Stimulated activated CD4-positive, alpha-beta T cell treated with anti-CD3 and anti-CD28 coated beads, Interleukin-12 subunit alpha, Interleukin-12 subunit beta, amount 100 ng/mL, for 24 hours (primary cell): ENCODE measurements at regions not wholly inside any gene's neighbourhood (a gene's known extent, or its start where the extent isn't known, plus 50 kb on each side); places are given as distances from the start of the nearest gene placed in this dataset.
"Not testable (repeated sequence)": the region's sequence is repeated elsewhere in the genome, so short reads cannot be mapped to it uniquely, and the experiment has no call there.

Experiments used
- DNase-seq, 2 experiments: peaks; one replicate each; pipeline ENCODE4 v3.0.0-alpha.2; 2020; ENCODE audit warnings: low read depth in 2 of 2

DNA sequence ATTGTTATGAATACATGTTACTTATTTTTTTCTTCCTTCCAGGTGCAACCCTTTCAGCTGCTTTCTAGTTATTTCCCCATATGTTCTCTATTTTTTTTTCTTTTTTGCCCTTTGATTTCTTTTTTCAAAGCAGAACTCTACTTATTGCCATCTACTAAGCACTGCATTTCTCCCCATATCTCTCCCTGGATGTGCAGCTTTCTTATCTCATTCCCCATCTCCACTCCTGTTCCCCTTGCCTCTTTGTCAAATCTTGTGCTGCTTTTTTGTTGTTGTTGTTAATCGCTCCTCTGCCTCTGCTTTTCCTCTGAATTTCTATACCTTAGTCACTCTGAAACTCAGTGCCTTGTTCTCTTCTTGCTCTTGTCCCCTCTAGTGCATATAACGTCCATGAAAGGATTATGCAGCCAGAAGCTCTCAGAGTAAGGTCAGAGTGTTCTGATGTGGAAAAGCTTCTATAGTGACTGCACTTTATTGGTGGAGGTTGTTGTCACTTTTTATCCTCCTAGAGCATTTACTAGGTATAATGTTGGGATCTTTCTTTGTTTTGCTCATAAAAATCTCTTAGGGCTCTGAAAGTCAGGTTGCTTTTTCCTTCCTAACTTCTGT, 51.1 kb upstream of the JADE1 start:
- DNase-seq = no peak

DNA sequence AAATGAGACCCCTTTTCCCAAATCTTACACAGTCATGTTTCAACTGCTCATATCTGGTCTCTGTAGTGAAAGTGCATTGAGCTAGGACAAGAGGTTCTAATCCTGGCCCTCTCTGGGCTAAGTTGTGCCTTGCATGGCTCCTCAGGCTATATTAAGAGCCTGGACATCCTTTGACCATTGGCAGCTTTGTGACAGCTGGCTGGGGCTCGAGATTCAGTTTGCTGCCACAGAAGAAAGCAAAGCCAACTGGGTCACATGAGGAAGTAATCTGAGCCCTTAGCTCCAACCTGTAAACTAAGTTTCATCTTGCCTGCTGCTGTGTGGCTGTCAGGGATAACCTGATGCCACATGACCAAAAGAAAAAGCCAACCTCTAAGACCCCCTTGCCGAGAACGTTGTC, 51.8 kb upstream of the JADE1 start:
- no peak for DNase-seq

DNA sequence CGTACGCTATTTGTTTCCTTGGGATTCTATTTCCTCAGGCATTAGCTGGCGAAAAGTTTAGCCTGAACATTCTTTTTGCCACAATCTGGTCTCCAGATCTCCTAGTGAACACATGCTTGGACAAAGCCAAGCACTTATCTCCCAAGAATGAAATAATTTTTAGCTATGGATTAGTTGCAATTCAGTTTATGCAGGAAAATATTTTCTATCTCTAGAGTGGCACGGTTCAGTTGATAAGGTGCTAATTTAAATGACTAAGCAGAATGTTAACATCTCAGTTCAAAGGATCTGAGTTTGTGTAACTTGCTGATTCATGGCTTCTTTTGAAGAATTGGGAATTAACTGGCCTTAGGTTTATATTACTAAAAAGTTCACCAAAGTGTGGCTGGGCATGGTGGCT, 58.1 kb upstream of the JADE1 start:
- DNase-seq = no peak

DNA sequence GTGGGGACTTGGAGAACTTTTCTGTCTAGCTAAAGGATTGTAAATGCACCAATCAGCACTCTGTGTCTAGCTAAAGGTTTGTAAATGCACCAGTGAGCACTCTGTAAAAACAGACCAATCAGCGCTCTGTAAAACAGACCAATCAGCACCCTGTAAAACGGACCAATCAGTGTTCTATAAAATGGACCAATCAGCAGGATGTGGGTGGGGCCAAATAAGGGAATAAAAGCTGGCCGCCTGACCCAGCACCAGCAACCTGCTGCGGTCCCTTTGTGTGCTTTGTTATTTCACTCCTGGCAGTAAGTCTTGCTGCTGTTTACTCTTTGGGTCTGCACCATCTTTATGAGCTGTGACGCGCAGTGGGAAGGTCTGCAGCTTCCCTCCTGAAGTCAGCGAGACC, 67.8 kb upstream of the JADE1 start:
- DNase-seq = not testable (repeated sequence)

DNA sequence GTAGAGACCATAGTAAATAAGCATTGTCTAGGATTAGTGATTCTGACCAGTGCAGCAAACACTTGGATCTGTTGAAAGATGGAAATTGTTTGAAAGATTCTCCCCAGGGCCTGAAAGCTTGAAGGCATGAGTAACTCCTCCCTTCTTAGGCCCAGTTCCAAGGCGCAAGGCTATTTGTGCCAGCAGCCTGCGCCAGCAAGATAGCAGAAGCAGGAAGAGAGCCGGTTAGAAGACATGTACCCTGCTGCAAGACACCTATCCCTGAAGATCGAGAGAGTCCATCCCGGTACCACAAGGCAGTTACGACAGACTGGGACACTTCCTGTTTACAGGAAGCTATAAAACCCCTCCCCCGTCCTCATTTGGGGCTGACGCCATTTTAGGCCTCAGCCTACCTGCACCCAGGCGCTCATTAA, 72.4 kb upstream of the JADE1 start:
- no peak for DNase-seq

DNA sequence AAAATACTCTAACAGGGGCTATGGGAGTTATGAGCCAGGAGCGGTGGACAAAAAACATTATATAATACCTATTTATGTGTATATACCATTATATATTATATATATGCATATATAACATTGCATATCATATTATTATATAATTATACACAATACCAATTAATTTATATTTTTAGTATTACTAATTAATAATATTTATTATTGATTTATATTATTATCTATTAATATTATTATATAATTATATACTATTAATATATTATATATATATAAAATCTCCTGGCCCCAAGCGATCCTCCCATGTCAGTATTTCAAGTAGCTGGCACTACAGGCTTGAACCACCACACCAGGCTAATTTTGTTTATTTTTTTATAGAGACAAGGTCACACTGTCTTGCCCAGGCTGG, 73.8 kb upstream of the JADE1 start:
- no peak for DNase-seq

DNA sequence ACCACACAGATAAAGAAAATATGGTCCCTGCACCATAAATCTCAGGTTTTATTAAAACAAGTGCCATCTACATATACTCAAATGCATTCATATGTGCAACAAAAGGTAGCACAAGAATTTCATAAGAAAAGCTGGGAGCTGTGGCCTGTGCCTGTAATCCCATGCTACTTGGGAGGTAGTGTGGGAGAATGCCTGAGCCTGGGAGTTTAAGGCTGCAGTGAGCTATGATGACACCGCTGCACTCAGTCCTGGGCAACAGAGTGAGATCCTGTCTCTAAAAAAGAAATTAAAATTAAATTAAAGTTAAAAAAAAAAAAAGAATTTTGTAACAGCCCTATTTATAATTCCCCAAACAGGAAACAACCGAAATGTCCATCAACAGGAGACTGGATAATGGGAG, 81.3 kb upstream of the JADE1 start:
- no peak for DNase-seq

DNA sequence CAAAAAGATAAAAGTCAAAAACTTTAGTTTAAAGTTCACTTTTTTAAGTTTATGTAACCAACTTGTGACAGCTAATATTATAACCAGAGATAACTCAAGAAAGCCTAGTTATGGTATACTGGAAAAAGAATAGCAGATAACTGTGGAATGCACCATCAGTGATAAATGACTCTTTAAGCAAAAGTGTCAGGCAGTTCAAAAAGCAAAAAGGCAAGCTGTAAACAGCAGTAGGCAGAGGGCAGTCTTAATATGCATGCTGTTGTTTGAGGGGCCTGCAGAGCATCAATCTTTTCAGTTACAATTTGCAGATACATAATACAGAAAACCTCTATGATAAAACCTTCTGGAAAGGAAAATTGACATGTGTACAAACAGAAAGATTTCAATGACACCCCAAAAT, 81.8 kb upstream of the JADE1 start:
- DNase-seq = no peak

DNA sequence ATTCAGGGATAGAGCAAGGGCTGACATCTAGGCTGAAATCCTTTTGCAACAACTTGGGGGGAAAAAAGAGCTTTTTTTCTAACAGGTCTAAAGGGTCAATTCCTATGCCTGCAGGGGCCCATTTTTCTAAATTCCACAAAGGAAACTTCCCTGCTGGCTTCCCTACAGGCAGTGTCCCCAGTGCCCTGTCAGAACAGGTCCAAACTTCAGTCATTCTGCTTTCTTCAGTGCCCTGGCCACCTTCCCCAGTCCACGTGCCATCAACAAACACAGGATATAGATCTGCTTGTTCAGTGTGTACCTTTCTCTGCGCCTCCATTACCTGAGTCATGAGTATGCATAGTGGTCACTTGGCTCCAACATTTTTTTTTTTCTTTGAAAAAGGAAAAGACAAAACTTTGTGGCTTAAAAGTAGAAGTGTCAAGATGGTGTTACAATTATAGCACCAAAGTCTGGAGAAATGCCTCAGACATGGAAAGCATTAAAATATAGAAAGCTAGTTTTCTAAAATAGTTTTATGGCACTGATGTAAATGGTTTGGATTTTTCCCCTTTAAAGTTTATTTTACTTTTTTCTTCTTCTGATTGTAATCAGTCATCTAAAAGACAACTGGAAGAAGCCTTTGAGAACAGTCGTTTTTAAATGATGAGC, 84.0 kb upstream of the JADE1 start:
- DNase-seq = no peak

DNA sequence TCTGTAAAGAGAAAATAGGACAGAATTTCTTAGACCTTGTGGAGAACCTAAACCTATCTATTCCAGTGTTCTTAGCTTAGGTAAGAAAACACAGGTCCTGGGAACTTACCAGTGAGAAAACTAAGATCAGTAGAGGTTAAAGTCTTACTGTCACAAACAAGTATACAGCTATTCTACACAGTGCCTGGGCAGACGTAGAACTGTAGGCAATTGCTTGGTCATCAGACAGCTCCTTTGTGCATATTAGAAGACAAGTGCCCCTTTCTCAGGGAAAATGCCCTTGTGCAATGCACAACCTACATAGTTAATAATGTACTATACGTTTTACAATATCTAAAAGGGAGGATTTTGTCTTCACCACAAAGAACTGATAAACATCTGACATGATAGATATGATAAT, 86.6 kb upstream of the JADE1 start:
- no peak for DNase-seq

DNA sequence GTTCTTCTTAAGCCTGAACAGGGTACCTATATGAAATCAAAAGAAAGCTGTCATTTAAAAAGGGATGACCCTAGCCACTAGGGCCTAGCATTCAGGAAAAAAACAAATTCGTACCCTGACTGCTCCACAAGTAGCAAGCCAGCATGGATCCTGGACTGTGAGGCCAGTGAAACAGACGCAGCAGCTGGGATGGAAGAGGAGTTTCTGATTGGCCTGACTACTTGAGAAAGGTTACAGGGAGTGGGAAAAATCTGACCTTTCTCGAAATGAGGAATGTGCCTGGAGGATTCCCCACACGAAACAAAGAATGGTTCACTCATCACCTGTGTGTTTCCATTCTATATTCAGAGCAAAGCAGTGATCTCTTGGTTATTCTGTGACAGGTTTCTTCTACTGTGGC, 87.6 kb upstream of the JADE1 start:
- DNase-seq = no peak

DNA sequence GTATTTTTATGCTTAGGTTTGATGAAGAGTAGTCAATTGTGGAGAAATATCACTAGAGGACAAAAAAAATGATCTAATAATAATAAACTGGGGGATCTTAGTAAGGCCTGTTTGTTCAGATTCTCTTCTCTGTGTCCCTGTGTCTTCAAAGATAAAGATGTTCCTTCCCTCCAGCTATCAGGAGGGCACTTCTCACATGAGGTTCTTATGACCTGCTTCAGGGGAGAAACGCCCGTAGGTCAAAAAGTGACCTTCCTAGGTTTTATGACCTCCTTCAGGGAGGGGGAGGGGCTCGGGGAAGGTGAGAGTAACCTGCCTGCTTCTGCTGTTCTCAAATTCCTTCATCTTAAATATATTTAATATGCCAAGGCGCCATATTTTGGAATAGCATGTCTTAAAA, 89.2 kb upstream of the JADE1 start:
- DNase-seq = no peak

DNA sequence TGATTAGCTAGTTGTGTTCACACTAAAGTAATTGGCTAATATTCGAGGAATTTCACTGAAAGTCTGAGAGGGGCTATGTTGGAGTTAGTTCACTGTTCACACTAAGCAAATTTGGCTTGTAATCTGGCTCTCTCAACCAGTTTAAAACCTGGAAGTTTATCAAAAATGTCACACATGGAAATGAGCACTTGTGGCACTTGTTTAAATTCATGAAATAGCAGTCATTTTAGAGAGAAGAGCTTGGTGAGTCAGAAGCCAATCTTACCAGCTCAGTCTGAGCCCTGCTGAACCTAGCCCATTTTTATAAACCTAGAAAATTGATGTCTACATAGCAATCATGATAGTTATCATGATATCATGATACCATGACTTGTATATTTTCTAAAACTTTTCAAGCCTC, 90.7 kb upstream of the JADE1 start:
- DNase-seq = no peak

DNA sequence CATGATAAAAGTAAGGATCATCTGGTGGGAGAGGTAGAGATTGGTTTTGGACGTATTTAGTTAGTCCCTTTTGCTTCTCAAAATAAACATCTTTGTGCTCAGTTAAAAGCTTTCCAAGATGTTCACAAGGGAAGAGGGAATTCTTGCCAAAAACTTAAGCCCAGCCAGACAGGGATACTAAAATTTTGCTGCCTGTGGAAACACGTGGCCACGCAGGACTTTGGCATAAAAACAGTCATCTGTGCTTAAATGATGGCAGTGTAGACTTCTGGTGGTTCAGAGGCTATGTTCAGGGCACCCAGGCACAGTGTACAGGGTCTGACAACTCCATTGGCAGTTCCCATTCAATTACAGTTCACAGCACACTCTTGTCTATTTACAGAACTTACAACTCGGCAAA, 93.2 kb upstream of the JADE1 start:
- DNase-seq = no peak

DNA sequence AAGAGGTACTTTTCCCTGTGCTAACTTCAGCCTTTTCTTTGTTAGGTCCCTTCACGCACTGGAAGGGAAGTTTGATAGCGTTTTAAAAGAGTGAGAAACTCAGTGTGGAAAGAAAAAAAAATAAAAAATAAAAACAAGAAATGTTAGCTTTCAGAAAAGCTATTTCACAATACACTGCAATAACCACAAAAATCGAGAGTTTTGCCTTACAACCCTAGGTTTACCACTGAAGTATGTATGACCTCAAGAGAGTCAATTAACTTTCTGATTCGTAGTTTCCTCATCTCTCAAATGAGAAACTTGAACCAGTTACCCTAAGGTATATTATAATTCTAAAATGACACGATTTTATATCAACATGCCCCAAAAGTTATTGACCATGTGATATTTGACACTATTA, 93.9 kb upstream of the JADE1 start:
- DNase-seq = no peak

DNA sequence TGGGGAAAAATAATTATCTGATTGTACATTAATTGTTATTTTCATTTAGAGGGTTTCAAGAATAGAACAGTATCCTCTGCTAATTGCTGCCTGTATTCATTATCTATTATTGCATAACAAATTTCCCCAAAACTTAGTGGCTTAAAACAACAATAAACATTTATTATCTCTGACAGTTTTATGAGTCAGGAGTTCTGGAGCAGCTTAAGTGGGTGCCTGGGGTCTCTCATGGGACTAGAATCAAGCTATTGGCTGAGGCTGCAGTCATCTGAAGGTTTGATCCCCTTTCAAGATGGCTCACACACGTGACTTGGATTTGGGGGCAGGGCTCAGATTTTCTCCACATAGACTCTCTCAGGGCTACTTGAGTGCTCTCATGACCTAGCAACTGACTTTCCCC, 98.1 kb upstream of the JADE1 start:
- DNase-seq = no peak

DNA sequence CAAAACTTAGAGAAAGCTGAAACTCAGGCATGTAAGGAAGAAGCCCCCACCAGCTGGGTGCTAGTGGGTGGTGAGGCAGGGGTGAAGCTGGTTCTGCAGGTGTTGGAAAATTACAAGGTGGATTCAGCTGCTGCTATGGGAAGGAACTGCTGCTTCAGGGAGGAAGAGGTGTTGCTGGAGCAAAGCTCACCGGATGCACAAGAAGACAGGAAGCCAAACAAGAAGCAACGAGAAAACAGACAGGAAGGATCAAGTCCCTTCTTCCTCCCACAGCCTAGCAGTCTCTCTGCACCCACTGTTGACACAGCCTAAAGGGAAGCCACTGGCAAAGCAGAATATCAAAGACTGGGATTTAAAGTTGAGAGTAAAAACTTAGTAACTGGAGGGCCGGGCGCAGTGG, 100.2 kb upstream of the JADE1 start:
- no peak for DNase-seq

DNA sequence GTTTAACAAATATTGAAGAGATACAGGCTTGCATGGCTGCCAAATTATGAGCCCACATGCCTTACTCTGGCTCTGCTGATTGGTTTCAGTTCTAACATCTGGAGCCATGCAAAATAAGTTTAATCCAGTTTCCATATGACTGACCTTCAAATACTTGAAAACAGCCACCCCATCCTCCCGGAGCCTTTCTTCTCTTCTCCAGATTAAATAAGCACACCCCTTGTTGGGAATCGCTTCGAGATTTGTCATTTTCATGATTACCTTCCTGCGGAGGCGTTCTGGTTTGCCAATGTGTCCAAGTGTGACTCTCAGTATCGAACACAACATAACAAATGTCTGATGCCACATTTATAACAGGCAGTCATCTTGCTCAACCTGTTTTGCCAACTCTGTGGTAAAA, 101.6 kb upstream of the JADE1 start:
- DNase-seq = no peak

DNA sequence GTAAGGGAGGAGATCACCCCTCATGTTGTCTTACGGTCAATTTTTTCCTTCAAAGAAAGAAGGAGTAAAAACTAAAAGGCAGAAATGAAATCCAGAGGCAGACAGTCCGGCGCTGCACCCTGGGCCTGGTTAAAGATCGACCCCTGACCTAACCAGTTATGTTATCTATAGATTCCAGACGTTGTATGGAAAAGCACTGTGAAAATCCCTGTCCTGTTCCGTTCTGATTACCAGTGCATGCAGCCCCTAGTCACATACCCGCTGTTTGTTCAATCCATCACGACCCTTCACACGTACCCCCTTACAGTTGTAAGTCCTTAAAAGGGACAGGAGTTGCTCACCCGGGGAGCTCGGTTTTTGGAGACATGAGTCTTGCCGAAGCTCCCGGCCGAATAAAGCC, 105.6 kb upstream of the JADE1 start:
- no peak for DNase-seq

DNA sequence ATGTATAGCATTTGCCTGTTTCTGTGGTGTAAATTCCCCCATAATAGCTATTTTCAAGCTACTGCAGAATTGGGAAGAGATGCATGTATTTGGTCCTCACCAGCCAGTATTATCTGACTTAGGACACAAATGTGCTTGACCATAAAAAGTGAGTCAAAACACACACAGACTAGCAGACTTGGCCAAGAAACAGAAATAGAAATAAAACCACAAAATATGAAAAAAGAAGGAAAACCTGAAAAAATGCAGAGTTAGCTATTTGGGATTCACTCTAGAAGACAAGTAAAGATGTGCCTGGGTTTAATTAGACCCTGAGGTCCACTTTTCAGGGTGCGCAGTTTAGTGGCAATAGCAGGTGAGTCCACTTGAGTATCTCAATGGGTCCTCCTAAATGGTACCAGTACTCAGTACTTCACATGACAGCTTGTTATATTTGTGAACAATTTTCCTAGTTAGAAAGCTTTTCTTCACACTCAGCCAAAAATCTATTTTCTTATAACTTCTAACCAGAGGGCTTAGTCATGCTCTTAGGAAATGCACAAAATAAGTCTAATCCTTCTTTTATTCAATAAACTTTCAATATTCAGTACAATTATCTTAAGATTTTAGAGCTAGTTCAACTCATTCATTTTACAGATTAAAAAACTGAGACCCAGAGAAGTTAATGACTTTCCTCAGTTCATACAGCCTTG, 108.7 kb upstream of the JADE1 start:
- no peak for DNase-seq

DNA sequence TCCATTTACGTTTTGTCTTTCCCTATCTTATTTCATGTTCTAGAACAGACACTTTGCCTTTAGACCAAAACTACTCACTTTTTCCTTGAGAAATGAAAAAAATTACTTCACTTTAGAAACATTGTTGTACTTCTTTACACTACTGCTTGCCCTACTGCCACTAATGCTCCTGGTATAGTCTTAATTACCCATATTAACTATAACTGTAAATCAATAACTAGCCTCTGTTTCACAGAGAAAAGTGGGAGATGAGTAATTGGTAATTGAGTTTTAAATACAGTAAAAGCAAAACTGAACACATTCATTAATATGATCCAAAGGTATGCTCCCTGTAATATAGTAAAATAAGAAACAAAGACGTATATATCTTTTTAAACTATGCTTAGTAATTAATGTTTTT, 111.1 kb upstream of the JADE1 start:
- DNase-seq = no peak

DNA sequence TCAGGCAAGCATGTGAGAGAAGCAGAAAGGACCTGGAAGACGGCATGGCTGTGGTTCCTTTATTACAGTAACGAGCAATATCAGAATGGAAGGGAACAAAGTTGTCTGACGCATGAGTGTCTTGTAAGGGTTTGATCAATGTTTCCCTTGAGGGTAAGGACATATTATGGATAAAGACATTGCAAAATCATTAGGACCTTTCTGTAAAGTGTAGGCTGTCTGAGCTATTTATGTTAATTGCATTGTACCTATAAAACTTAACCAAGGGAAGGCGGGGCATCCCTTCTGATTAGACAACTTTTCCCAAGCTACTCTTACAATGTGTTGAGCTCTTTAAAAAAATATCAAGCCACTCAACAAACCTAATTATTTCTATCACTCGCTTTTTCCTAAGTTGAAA, 112.2 kb upstream of the JADE1 start:
- no peak for DNase-seq

DNA sequence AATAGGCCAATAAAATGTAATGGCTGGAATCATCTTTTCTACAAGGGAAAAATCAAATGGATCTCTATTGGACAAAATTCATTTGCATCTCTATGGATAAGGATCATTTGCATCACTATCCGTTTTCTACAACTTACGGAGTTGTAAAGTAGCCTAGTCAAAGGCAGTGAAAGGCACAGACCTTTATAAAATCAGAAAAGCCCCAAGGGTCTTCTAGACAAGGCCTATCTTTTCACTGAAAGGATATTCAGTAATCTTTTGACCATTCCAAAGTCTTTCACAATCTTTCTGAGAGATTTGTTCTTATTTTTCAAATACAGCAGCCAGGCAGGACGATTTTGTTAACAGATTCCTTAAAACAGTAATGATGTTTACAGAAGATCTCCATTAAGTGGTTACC, 119.5 kb upstream of the JADE1 start:
- no peak for DNase-seq
